ENCODE measurements at regions not wholly inside any gene's neighbourhood (a gene's known extent, or its start where the extent isn't known, plus 50 kb on each side); places are given as distances from the start of the nearest gene placed in this dataset.

GRCh38 chr14:101201535-101202151 is 298.1 kb upstream of the RTL1 start:
- TF ChIP-seq GATA2 (IDR thresholded peaks at IDR 0.05; ENCODE audit: low read depth, low read length) (no peak), GATA3 (IDR thresholded peaks at IDR 0.05; ENCODE audit: low read depth, low read length) (no peak)

GRCh38 chr14:101202627-101203404 is 299.3 kb upstream of the RTL1 start:
- no peak for TF ChIP-seq GATA2 (IDR thresholded peaks at IDR 0.05; ENCODE audit: low read depth, low read length)
- TF ChIP-seq GATA3 (IDR thresholded peaks at IDR 0.05; ENCODE audit: low read depth, low read length): no peak

GRCh38 chr14:101206556-101206955 is 303.0 kb upstream of the RTL1 start:
- no peak for TF ChIP-seq GATA3 (IDR thresholded peaks at IDR 0.05; ENCODE audit: low read depth, low read length)
- no peak for TF ChIP-seq GATA2 (IDR thresholded peaks at IDR 0.05; ENCODE audit: low read depth, low read length)

GRCh38 chr14:101207041-101207440 is 303.5 kb upstream of the RTL1 start:
- TF ChIP-seq GATA2 (IDR thresholded peaks at IDR 0.05; ENCODE audit: low read depth, low read length) (no peak), GATA3 (IDR thresholded peaks at IDR 0.05; ENCODE audit: low read depth, low read length) (no peak)

GRCh38 chr14:101207897-101208296 is 304.4 kb upstream of the RTL1 start:
- TF ChIP-seq GATA3 (IDR thresholded peaks at IDR 0.05; ENCODE audit: low read depth, low read length) (no peak), GATA2 (IDR thresholded peaks at IDR 0.05; ENCODE audit: low read depth, low read length) (no peak)

- TF ChIP-seq GATA3 (IDR thresholded peaks at IDR 0.05; ENCODE audit: low read depth, low read length) (no peak), GATA2 (IDR thresholded peaks at IDR 0.05; ENCODE audit: low read depth, low read length) (no peak)
Measured at GRCh38 chr14:101209594-101209993, 306.1 kb upstream of the RTL1 start.

GRCh38 chr14:101215266-101215665 is 311.7 kb upstream of the RTL1 start:
- no peak for TF ChIP-seq GATA3 (IDR thresholded peaks at IDR 0.05; ENCODE audit: low read depth, low read length)
- no peak for TF ChIP-seq GATA2 (IDR thresholded peaks at IDR 0.05; ENCODE audit: low read depth, low read length)

GRCh38 chr14:101215927-101216326 is 312.4 kb upstream of the RTL1 start:
- no peak for TF ChIP-seq GATA2 (IDR thresholded peaks at IDR 0.05; ENCODE audit: low read depth, low read length)
- TF ChIP-seq GATA3 (IDR thresholded peaks at IDR 0.05; ENCODE audit: low read depth, low read length): no peak

GRCh38 chr14:101216366-101217079 is 313.0 kb upstream of the RTL1 start:
- TF ChIP-seq GATA3 (IDR thresholded peaks at IDR 0.05; ENCODE audit: low read depth, low read length) (no peak), GATA2 (IDR thresholded peaks at IDR 0.05; ENCODE audit: low read depth, low read length) (no peak)

GRCh38 chr14:101217080-101217463 is 313.6 kb upstream of the RTL1 start:
- TF ChIP-seq GATA3 (IDR thresholded peaks at IDR 0.05; ENCODE audit: low read depth, low read length): no peak
- no peak for TF ChIP-seq GATA2 (IDR thresholded peaks at IDR 0.05; ENCODE audit: low read depth, low read length)

- no peak for TF ChIP-seq GATA2 (IDR thresholded peaks at IDR 0.05; ENCODE audit: low read depth, low read length)
- TF ChIP-seq GATA3 (IDR thresholded peaks at IDR 0.05; ENCODE audit: low read depth, low read length): no peak
Measured at GRCh38 chr14:101217616-101218371, 314.3 kb upstream of the RTL1 start.

GRCh38 chr14:101219896-101220703 is 316.6 kb upstream of the RTL1 start:
- no peak for TF ChIP-seq GATA3 (IDR thresholded peaks at IDR 0.05; ENCODE audit: low read depth, low read length)
- no peak for TF ChIP-seq GATA2 (IDR thresholded peaks at IDR 0.05; ENCODE audit: low read depth, low read length)

- TF ChIP-seq GATA2 (IDR thresholded peaks at IDR 0.05; ENCODE audit: low read depth, low read length) (no peak), GATA3 (IDR thresholded peaks at IDR 0.05; ENCODE audit: low read depth, low read length) (no peak)
Measured at GRCh38 chr14:101220921-101221510, 317.5 kb upstream of the RTL1 start.
